NCI-H2171 treated with DMSO at 0.1 percent for 48 hours (cell line): ENCODE measurements at regions not wholly inside any gene's neighbourhood (a gene's known extent, or its start where the extent isn't known, plus 50 kb on each side); places are given as distances from the start of the nearest gene placed in this dataset.
"Not testable (repeated sequence)": the region's sequence is repeated elsewhere in the genome, so short reads cannot be mapped to it uniquely, and the experiment has no call there.

Experiments
- DNase-seq: peaks from one replicate; lab custom pipeline; 2025; lab: John Stamatoyannopoulos, UW

DNA sequence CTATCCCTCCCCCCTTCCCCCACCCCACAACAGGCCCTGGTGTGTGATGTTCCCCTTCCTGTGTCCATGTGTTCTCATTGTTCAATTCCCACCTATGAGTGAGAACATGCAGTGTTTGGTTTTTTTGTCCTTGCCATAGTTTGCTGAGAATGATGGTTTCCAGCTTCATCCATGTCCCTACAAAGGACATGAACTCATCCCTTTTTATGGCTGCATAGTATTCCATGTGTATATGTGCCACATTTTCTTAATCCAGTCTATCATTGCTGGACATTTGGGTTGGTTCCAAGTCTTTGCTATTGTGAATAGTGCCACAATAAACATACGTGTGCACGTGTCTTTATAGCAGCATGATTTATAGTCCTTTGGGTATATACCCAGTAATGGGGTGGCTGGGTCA lies 52.3 kb upstream of the MAN1A2 start:
- not testable (repeated sequence) for DNase-seq

- no peak for DNase-seq
Observed at GRCh38 chr1:117313555-117313954, 53.7 kb upstream of the MAN1A2 start.

DNA sequence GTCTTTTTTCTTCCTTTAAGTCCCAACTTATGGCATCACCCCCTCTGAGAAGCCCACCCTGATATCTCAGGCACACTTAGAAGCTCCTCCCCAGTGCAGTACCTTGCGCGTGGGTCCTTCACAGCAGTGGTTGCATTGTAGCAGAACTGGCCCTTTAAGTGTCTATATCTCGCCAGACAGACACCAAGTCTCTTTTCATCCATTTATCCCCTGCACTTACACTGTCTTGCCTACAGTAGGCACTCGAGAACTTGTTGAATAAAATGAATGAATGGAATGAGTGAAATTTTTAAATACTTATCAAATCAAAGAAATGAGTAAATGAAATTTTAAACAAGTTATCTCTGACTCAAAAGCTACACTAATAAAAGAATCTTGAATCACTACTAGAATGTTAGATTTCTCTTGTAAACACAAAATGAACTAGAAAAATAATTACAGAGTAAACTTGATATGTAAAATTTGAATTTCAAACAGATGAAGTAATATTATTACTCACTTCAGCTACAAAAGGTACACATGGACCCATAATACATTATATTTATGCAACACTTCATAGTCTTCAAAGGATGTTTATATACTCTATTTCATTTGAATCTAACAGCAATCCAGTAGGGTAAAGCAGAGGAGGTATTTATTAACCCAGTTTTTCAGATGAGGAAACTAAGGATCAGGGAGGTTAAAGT lies 54.7 kb upstream of the MAN1A2 start:
- no peak for DNase-seq

DNA sequence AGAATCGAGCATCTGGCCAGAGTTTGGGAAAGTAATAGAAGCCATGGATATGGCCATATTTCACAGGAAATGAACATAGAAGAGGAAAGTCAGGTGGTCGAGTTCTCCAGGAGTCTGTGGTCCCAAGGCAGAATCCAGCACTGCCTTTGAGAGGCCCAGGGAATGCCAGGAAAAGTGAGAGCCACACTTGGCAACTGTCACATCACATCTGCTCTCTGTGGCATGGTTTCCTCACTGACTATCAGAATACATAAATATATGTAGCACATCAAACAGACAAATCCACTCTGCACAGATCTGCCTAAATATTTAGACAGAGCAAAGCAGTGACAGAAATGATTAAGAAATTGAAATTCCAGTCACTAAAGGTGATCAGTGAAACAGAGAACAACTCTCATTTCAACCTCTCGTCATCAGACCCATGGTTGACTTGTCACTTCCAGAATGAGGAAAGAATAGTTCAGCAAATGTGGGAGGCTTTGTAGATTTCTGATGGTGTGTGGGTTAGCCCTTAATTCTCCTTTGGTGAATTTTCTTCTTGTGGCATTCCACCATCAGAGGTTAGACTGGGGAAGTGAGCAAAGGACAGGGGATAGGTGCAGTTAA lies 58.8 kb upstream of the MAN1A2 start:
- DNase-seq = no peak

GRCh38 chr1:117301901-117302300 lies 65.3 kb upstream of the MAN1A2 start:
- DNase-seq = no peak

DNA sequence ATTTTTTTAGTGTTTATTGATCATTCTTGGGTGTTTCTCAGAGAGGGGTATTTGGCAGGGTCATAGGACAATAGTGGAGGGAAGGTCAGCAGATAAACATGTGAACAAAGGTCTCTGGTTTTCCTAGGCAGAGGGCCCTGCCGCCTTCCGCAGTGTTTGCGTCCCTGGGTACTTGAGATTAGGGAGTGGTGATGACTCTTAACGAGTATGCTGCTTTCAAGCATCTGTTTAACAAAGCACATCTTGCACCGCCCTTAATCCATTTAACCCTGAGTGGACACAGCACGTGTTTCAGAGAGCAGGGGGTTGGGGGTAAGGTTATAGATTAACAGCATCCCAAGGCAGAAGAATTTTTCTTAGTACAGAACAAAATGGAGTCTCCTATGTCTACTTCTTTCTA lies 67.1 kb upstream of the MAN1A2 start:
- DNase-seq = not testable (repeated sequence)

DNA sequence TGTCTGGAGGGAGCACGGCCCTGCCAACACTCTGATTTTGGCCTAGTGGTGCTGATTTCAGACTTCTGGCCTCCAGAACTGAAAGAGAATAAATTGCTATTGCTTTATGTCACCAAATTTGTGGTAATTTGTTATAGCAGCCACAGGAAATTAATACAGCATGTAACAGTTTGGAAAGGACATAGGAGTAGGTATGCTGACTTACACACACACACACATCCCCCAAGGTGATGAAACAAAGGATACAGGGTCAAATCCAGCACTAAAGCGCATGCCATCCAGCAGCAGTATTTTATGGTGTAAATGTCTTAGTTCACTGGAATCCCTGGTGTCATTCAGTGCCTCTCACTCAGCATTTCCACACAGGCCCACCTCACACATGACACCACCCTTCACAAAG lies 72.2 kb upstream of the MAN1A2 start:
- DNase-seq = no peak

DNA sequence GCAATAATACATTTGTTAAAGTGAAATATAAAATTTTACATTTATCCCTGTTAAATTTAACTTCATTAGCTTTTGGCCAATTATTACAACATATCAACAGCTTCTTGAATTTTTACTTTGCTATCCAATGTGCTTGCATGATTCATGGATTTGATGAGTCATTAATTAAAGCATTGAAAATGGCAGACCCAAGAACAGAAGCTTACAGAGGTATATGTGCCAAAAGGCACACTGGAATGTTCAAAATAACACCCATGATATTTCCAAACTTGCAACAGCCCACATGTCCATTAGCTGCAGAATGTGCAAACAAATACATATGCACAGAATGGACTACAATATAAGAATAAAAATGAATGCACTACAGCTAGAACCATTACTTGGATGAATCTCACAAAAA lies 76.4 kb upstream of the MAN1A2 start:
- DNase-seq = no peak

- no peak for DNase-seq
Observed at GRCh38 chr1:117289316-117289870, 77.9 kb upstream of the MAN1A2 start.

DNA sequence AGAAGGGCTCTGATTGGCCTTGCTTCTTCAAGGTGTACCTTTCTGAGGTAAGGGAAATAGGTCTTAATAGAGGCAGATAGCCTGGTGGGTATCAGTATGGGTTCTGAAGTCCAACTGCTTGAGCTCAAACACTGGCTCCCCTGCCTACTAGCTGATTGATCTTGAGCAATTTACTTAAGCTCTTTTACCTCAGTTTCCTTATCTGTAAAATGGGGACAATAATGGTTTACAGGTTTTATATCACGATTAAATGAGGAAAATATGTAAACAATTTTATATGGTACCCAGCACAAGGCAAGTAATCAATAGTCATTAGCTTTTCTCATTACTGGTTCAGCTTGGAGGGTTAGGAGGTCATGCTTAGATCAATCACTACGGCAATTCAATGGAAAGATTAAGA lies 75.8 kb upstream of the VTCN1 start:
- DNase-seq = no peak

- DNase-seq = no peak
Observed at GRCh38 chr1:117286145-117286544, 75.4 kb upstream of the VTCN1 start.

DNA sequence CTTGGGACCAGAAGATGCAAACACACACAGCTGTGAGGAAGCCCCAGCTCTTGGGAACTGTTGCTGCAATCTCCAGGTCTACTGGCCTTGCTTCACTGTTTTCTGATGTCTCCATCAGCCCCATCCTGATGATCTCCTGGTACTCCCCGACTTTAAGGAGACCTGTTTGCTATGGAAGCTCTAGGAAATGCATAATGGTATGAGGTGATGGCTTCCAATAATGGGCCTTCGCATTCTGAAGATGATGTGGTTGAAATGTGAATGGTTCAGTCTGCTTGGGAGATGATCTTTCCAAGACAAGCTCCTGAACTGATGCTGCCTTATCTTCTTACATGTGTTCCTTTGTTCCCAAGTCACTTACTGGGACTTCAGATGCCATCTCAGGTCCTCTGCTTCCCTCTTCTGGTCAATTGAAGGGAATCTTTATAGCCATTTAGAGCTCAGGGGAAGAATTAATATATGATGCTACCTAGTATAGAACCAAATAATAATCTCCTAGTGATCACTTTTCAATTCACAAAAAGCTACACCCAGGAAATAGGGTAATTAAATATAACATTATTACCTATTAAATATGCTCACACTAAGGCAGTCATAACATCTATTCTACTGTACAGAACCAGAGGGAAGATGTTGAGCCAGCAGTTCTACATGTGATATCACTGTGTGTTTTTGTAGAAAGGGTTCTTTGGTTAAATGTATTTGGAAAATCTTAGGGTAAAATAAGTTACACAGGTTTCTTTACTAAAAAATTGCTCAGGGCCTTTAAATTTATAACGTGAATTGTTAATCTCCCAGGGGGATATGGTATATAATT lies 73.9 kb upstream of the VTCN1 start:
- DNase-seq = peak; percentile 89

DNA sequence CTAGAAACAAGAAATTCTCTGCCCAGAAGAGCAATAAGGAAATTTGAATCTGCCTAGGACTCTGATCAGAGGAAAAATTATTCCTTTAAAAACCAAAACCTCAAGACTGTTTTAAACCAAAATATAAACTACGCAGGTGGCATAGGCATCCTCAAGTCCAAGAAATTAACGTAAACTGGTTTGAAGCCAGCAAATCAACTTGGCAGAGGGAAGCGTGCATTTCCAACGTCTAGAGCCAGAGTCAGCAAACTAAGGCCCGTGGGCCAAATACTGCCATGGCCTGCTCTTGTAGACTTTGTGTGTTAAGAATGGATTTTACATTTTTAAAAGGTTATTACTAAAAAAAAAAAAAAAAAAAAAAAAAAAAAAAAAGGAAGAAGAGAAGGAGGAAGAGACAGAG lies 67.8 kb upstream of the VTCN1 start:
- DNase-seq = no peak

DNA sequence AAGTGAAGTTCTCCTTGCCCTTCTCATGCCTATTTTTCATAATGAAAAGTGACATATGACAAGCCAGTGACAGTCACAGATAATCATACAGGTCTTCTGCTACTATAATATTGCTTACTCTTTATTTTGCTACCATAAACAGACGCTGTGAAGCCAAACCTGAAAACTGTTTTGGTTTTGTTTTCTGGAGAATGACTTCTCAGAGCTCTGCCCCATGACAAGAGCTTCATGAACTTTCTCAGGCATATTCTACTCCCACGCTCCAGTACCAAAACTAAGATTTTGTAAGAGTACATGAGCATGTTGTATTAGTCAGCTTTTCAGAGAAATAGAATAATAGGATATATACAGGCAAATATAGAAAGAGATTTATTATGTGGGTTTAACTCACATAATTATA lies 64.3 kb upstream of the VTCN1 start:
- DNase-seq = no peak

DNA sequence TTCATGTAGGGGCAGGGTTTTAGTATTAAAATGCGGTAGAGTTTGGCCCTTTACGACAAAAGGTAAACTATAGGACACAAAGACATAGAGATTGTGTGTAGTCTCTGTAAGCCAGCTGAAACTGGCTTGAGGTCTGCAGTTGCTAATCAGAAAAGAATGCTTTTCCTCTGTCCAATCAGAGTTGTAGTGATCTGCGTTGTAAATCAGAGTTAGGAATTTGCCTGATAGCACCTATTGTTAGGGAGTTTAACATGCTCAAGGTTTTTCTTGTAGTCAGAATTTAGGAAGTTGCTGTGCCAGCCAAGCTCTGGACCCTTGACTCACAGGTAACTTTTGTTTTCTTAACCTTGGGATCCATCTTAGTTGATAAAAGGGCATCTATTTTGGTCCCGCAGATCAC lies 61.2 kb upstream of the VTCN1 start:
- no peak for DNase-seq

- DNase-seq = no peak
Observed at GRCh38 chr1:117271129-117271528, 60.4 kb upstream of the VTCN1 start.

GRCh38 chr1:117270679-117271078 lies 60.0 kb upstream of the VTCN1 start:
- DNase-seq = no peak

GRCh38 chr1:117268535-117269455 lies 58.1 kb upstream of the VTCN1 start:
- DNase-seq = no peak

GRCh38 chr1:117267232-117267774 lies 56.6 kb upstream of the VTCN1 start:
- no peak for DNase-seq

DNA sequence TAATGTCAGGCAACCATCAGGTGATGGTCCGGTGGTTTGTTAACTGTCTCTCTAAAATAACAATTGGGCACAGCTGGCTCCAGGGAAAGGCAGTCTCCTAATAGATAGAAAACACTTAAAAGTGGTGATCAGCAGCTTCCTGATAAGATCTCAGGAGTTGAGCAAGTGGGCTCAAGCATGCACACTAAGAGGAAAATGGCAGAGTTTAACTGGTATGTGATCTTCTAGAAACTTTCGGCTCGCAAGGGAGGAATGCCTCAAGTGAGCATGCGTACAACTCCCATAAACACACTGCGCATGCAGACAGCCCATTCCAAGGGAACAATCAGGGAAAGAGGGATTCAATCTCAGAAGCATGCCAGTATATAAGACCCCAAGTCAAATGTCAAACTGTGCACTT lies 52.2 kb upstream of the VTCN1 start:
- DNase-seq = no peak

GRCh38 chr1:117261424-117261785 lies 50.7 kb upstream of the VTCN1 start:
- no peak for DNase-seq
